Keratinocyte (primary cell): ENCODE measurements at regions not wholly inside any gene's neighbourhood (a gene's known extent, or its start where the extent isn't known, plus 50 kb on each side); places are given as distances from the start of the nearest gene placed in this dataset.

ENCODE experiments used
- EZH2 ChIP-seq: IDR thresholded peaks from one replicate; pipeline ENCODE4 v1.6.1; 2012; ENCODE audit warnings: inconsistent platforms, mild to moderate bottlenecking, low read length, moderate library complexity
- TF ChIP-seq, protein P1 (sequence below), 3 experiments: IDR thresholded peaks in 1 of 3; conservative IDR thresholded peaks in 1 of 3; optimal IDR thresholded peaks in 1 of 3; 2 replicates in 2 of 3; 3 replicates in 1 of 3; pipeline versions ENCODE3 to v1.5.1; 2011; ENCODE audit warnings: low read length in 3 of 3, mild to moderate bottlenecking in 3 of 3, moderate library complexity in 2 of 3, control low read depth in 1 of 3, inconsistent platforms in 1 of 3; ENCODE audit not compliant: insufficient read depth in 2 of 3; ENCODE audit errors: extremely low read depth in 1 of 3

DNA sequence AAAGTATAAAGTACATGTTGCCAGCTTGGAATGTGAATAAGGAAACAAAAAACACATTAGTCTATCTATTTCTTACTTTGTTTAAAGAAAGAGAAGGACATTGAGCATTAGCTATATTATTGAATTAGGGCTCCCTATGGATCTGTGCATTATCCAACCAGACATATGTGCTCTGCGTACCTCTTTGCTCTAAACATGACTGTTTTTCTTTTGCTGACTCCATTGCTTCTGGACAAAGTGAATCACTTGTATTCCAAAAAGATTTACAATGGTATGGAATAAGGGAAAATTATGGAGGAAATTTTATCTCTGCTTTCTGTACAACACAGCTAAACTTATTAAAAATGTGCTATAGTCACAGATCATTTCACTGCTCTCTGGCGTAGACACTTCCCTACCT, 727.8 kb upstream of the LCORL start:
- TF ChIP-seq, protein P1, sequence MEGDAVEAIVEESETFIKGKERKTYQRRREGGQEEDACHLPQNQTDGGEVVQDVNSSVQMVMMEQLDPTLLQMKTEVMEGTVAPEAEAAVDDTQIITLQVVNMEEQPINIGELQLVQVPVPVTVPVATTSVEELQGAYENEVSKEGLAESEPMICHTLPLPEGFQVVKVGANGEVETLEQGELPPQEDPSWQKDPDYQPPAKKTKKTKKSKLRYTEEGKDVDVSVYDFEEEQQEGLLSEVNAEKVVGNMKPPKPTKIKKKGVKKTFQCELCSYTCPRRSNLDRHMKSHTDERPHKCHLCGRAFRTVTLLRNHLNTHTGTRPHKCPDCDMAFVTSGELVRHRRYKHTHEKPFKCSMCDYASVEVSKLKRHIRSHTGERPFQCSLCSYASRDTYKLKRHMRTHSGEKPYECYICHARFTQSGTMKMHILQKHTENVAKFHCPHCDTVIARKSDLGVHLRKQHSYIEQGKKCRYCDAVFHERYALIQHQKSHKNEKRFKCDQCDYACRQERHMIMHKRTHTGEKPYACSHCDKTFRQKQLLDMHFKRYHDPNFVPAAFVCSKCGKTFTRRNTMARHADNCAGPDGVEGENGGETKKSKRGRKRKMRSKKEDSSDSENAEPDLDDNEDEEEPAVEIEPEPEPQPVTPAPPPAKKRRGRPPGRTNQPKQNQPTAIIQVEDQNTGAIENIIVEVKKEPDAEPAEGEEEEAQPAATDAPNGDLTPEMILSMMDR (optimal IDR thresholded peaks at IDR 0.05 in 1 of 3, IDR thresholded peaks at IDR 0.05 in 1 of 3, conservative IDR thresholded peaks at IDR 0.05 in 1 of 3; ENCODE audit: extremely low read depth in 1 of 3, insufficient read depth in 2 of 3, low read length in 3 of 3) = no peak
- no peak for TF ChIP-seq EZH2
